ENCODE measurements at regions not wholly inside any gene's neighbourhood (a gene's known extent, or its start where the extent isn't known, plus 50 kb on each side); places are given as distances from the start of the nearest gene placed in this dataset.

- TF ChIP-seq CTCF (IDR thresholded peaks at IDR 0.05): no peak
Measured at GRCh38 chr5:135776457-135776856, 58.0 kb upstream of the SLC25A48 start.

GRCh38 chr5:135761746-135762145 is 72.7 kb upstream of the SLC25A48 start:
- no peak for TF ChIP-seq CTCF (IDR thresholded peaks at IDR 0.05)

- TF ChIP-seq CTCF (IDR thresholded peaks at IDR 0.05): no peak
Measured at GRCh38 chr5:135759149-135759784, 75.2 kb upstream of the SLC25A48 start.

- no peak for TF ChIP-seq CTCF (IDR thresholded peaks at IDR 0.05)
Measured at GRCh38 chr5:135753990-135754389, 80.5 kb upstream of the SLC25A48 start.

GRCh38 chr5:135750506-135750905 is 84.0 kb upstream of the SLC25A48 start:
- TF ChIP-seq CTCF (IDR thresholded peaks at IDR 0.05): no peak; the same call in 1 of the 2 replicates

- no peak for TF ChIP-seq CTCF (IDR thresholded peaks at IDR 0.05)
Measured at GRCh38 chr5:135747824-135748223, 86.6 kb upstream of the SLC25A48 start.

GRCh38 chr5:135745897-135746500 is 88.5 kb upstream of the SLC25A48 start:
- TF ChIP-seq CTCF (IDR thresholded peaks at IDR 0.05): no peak
